Psoas muscle (tissue), 7 donors: ENCODE measurements at regions not wholly inside any gene's neighbourhood (a gene's known extent, or its start where the extent isn't known, plus 50 kb on each side); places are given as distances from the start of the nearest gene placed in this dataset.
"Not testable (repeated sequence)": the region's sequence is repeated elsewhere in the genome, so short reads cannot be mapped to it uniquely, and the experiment has no call there.

Experiments
- ATAC-seq, 4 donors: fragments of 200-7000 bp; cut with Tn5 transposase; one replicate each; pipeline ENCODE4 v1.9.1; 2020; ENCODE audit warnings: moderate library complexity in 3 of 4, mild to moderate bottlenecking in 2 of 4
- DNase-seq, 2 donors: peaks; one replicate each; pipeline ENCODE4 v3.0.0-alpha.2; 2020
- H3K27ac ChIP-seq: fragments of 200-600 bp; one replicate; pipeline ENCODE4 v1.8.0; 2022
- H3K27me3 ChIP-seq, 3 donors: fragments of 200-600 bp in 1 of 3; one replicate each; pipeline versions ENCODE4 v1.6.1 to v1.8.0; 2013 to 2022; ENCODE audit warnings: low read length in 2 of 3, mild to moderate bottlenecking in 2 of 3, moderate library complexity in 1 of 3; ENCODE audit not compliant: insufficient read depth in 3 of 3
- H3K36me3 ChIP-seq, 2 donors: fragments of 200-600 bp in 1 of 2; one replicate each; pipeline versions ENCODE4 v1.6.1 to v1.8.0; 2013 to 2022; ENCODE audit warnings: low read depth in 1 of 2, mild to moderate bottlenecking in 1 of 2, moderate library complexity in 1 of 2; ENCODE audit not compliant: insufficient read depth in 1 of 2
- H3K4me1 ChIP-seq: fragments of 200-600 bp; one replicate; pipeline ENCODE4 v1.8.0; 2022
- H3K4me3 ChIP-seq: fragments of 200-600 bp; one replicate; pipeline ENCODE4 v1.8.0; 2022; ENCODE audit warnings: mild to moderate bottlenecking
- H3K9me3 ChIP-seq: fragments of 200-600 bp; one replicate; pipeline ENCODE4 v1.8.0; 2022
- CTCF ChIP-seq: fragments of 200-600 bp; IDR thresholded peaks from one replicate; pipeline ENCODE4 v1.8.0; 2022; ENCODE audit warnings: antibody characterized with exemption
- WGBS, 3 donors: extraction: QIAGEN DNeasy Blood & Tissue Kit; methylation state at CpG; one replicate each; pipeline versions ENCODE4 v1.1.6 to v1.1.7; 2013; 5-methylcytosine and 5-hydroxymethylcytosine counted together
- intact Hi-C, 2 donors: fragments of 100-400 bp; cut with DNase I; formaldehyde crosslinking; loops; one replicate each; pipeline versions ENCODE4 v1.11.0 to v1.14.2; 2022
- donor health status: healthy with polysubstance abuse.
- donor health status: DM: no; HTN: no; CAD: no; lungs with moderate emphysema.
- donor health status: Bipolar disorder and iron deficiency.
- donor health status: healthy.
- donor health status: DM: yes; HTN: yes; CAD: no.
- donor health status: DM: no; HTN: no; CAD: no.
- donor health status: DM: yes; HTN: yes; CAD: no.

GRCh38 chr20:53656293-53657202 lies 62.9 kb upstream of the ZNF217 start:
- Histone ChIP-seq H3K4me3 (no peak overlapping the region), H3K9me3 (no peaks in the 10 kb centered on the region), H3K27me3 (no peaks in the 10 kb centered on the region), H3K27ac (no peak overlapping the region), H3K36me3 (no peaks in the 10 kb centered on the region), H3K4me1 (peaks cover 21% of the 10 kb centered on the region)
- intact Hi-C loops: no loop called here
- no peak for DNase-seq
- no peak for ATAC-seq
- 47 to 65% (median 49%) methylated on average over 4 of the region's 4 CpGs for WGBS, 3 donors
- TF ChIP-seq CTCF: no peak

- Histone ChIP-seq H3K27ac (no peak overlapping the region), H3K4me1 (peaks cover 16% of the 10 kb centered on the region), H3K27me3 (no peaks in the 10 kb centered on the region), H3K9me3 (no peaks in the 10 kb centered on the region), H3K36me3 (no peaks in the 10 kb centered on the region), H3K4me3 (no peak overlapping the region)
- no peak for TF ChIP-seq CTCF
- DNase-seq (no peak), ATAC-seq (no peak)
- 77 to 86% (median 81%) methylated on average over 4 of the region's 4 CpGs for WGBS, 3 donors
- intact Hi-C loops: no loop called here
Measured at GRCh38 chr20:53655625-53656292, 62.1 kb upstream of the ZNF217 start.

GRCh38 chr20:53654932-53655624 lies 61.4 kb upstream of the ZNF217 start:
- H3K27ac ChIP-seq: no peak overlapping the region
- no peak for DNase-seq
- whole genome bisulfite sequencing, 3 donors: 78 to 85% (median 79%) methylated on average over 13 of the region's 13 CpGs
- peaks cover 14% of the 10 kb centered on the region for H3K4me1 ChIP-seq
- no peaks in the 10 kb centered on the region for H3K36me3 ChIP-seq
- ATAC-seq: no peak
- H3K27me3 ChIP-seq: no peaks in the 10 kb centered on the region
- intact Hi-C loops: no loop called here
- H3K4me3 ChIP-seq: no peak overlapping the region
- H3K9me3 ChIP-seq: no peaks in the 10 kb centered on the region
- TF ChIP-seq CTCF: no peak

GRCh38 chr20:53654521-53654920 lies 60.9 kb upstream of the ZNF217 start:
- H3K36me3 ChIP-seq, H3K27me3 ChIP-seq, H3K9me3 ChIP-seq, ATAC-seq, intact Hi-C loops, DNase-seq, H3K4me3 ChIP-seq, H3K27ac ChIP-seq: not testable (repeated sequence)
- 90 to 92% (median 91%) methylated on average over 8 of the region's 8 CpGs for WGBS, 3 donors
- peaks cover 14% of the 10 kb centered on the region for H3K4me1 ChIP-seq
